ENCODE measurements at regions not wholly inside any gene's neighbourhood (a gene's known extent, or its start where the extent isn't known, plus 50 kb on each side); places are given as distances from the start of the nearest gene placed in this dataset.
"Not testable (repeated sequence)": the region's sequence is repeated elsewhere in the genome, so short reads cannot be mapped to it uniquely, and the experiment has no call there.

- DNase-seq, result no peak
Observed at GRCh38 chr13:74555651-74556420, 421.6 kb upstream of the KLF12 start.

DNA sequence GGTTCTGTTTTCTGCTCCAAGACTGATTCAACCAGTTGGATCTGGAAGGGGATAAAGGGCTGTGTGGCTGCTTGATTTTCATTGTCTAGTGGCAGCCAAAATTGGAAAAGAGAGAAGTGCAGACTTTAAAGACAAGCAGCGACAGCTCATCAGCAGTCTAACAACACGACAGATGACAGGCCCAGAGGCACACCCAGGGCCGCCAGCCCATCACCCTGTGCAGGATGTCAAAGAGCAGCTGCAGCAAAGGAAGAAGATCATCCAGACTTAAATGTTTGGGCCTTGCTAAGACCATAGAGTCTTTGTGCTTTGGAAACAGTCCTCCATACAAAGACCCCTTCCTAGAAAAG, 421.0 kb upstream of the KLF12 start:
- DNase-seq, result no peak

- DNase-seq, result no peak
Observed at GRCh38 chr13:74554569-74555275, 420.5 kb upstream of the KLF12 start.

DNA sequence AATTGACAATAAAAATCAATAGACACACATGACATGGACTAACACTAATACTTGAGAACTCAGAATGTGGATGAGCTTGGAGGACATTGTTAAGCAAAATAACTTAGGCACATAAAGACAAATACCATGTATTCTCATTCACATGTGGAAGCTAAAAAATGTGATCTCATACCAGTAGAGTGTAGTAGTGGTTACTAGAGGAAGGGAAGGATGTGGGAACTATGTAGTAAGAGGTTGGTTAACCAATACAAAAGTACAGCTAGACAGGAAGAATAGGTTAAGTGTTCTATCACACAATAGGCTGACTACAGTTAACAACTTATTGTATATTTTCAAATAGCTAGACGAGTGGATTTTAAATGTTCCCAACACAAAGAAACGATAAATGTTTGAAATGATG, 415.8 kb upstream of the KLF12 start:
- DNase-seq, result no peak

GRCh38 chr13:74536649-74537048, 402.4 kb upstream of the KLF12 start:
- not testable (repeated sequence) for DNase-seq

DNA sequence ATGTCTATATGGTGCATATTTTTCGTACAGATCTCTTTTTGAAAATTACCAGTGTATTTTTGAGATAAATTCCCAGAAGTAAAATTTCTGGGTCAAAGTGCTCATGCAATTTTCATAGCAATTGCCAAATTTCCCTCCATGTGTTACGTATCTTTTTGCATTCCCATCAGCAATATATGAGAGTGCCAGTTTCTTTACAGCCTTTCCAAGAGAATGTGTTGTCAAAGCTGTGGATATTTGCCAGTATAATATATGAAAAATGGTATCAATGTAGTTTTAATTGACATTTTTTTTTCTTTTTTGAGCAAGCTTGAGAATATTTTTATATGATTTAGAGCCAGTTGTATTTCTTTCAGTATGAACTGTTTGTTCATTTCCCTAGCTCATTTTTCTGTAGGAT, 399.0 kb upstream of the KLF12 start:
- DNase-seq, result no peak

GRCh38 chr13:74530011-74530410, 395.8 kb upstream of the KLF12 start:
- DNase-seq, result no peak

GRCh38 chr13:74528734-74529513, 394.7 kb upstream of the KLF12 start:
- DNase-seq, result no peak

DNA sequence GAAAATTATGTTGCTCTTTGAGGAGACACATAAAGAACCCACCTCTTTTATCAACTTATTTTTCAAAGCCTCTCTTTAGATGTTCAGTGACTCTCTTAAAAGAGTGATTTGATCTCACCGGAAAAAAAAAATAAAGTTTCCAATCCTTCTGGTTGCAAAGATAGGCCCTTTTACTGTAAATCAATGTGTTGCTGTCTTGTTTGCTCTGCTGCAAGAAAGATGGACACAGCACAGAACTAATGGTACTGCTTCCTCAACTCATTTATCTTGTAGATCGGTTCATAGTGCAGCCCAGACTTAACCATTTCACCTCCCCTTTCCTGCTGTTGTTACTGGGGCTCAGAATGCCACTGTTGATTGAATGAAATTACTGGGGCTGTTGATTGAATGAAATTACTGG, 388.9 kb upstream of the KLF12 start:
- DNase-seq, result no peak

GRCh38 chr13:74511523-74511922, 377.3 kb upstream of the KLF12 start:
- no peak for DNase-seq

- no peak for DNase-seq
Observed at GRCh38 chr13:74487091-74487722, 353.0 kb upstream of the KLF12 start.

- no peak for DNase-seq
Observed at GRCh38 chr13:74485757-74486156, 351.6 kb upstream of the KLF12 start.

GRCh38 chr13:74479124-74479523, 344.9 kb upstream of the KLF12 start:
- no peak for DNase-seq

- no peak for DNase-seq
Observed at GRCh38 chr13:74476788-74477187, 342.6 kb upstream of the KLF12 start.

- no peak for DNase-seq
Observed at GRCh38 chr13:74476365-74476764, 342.2 kb upstream of the KLF12 start.

GRCh38 chr13:74466864-74467263, 332.7 kb upstream of the KLF12 start:
- no peak for DNase-seq

DNA sequence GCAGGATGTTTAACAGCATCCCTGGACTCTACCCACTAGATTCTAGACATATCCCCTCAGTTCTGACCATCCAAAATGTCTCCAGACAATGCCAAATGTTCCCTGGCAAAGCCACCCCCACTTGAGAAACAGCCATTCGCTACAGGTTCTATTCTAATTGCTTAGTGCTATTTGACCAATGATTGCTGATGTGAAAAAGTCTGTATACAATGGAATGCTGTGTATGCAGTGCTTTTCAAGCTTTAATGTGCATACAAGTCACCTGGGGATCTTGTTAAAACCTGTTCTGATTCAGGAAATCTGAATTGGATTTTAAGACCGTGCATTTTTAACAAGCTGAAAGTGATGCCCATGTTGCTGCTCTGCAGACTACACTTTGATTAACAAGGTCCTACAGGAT, 331.8 kb upstream of the KLF12 start:
- no peak for DNase-seq

DNA sequence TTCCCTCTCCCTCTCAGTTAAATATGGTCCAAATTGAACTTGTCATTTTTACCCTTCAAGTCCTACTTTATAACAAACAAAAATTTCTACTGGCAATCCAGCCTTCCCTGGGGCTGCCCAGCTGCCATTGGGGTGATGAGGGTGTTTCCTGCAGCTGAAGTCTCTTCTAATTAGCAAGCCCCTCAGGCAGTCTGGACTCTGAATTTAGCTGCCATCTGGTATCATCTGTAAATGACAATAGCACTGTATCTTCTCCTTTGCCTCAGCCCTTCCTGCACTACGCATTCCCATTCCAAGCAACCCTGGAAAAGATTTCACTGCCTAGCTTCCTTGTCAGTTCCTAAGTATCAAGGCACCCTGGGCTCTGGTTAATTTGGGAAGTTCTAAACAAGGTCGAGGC, 331.1 kb upstream of the KLF12 start:
- DNase-seq, result no peak

DNA sequence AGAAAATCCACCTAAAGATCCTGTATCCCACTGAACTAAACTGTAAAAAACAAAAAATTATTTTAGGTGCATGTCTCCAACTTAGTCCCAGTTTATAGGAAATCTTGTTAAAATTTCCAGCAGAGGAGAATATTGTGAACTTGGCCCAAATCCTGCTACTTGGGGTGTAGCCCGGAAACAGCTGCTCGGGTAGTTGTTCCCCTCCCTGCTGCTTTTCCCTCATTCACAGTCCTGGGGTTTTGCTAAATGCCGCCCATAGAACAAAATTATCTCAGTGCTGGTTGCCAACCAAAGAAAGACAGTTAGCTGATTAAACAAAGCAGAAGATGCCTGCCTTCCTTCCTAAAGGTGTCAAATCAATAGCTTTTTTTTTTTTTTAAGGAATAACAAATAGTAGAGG, 330.5 kb upstream of the KLF12 start:
- DNase-seq, result no peak

GRCh38 chr13:74461011-74461410, 326.8 kb upstream of the KLF12 start:
- no peak for DNase-seq

GRCh38 chr13:74452881-74453280, 318.7 kb upstream of the KLF12 start:
- DNase-seq, result no peak

DNA sequence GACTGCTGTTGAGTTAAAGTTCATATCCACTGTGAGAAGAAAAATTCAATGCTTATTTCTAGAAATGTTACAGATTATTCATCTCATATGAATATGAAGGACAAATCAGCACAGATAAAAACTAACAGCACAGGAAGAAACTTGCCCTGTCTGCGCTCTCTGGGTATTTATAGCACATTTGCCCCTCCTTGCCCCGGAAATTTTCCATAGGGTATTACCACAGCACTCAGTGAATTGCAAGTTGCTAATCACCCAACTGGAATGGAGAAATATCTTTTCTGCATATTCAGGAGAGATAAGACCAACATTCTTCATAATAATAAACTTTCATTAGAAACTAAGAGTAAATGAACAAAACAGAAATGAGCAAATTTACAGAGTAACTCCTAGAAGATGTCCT, 318.0 kb upstream of the KLF12 start:
- no peak for DNase-seq

GRCh38 chr13:74450964-74451363, 316.8 kb upstream of the KLF12 start:
- DNase-seq, result no peak

GRCh38 chr13:74450525-74450845, 316.3 kb upstream of the KLF12 start:
- DNase-seq, result no peak

Measured in activated CD4-positive, alpha-beta T cell treated with anti-CD3 and anti-CD28 coated beads for 1 hour (primary cell).